Keratinocyte (primary cell): ENCODE measurements at regions not wholly inside any gene's neighbourhood (a gene's known extent, or its start where the extent isn't known, plus 50 kb on each side); places are given as distances from the start of the nearest gene placed in this dataset.

Source experiments
- DNase-seq: peaks from one replicate; pipeline ENCODE4 v3.0.0-alpha.2; 2011; ENCODE audit warnings: low read depth, missing footprints, low spot score
- FAIRE-seq: peaks from 2 replicates; lab custom pipeline; 2011; peaks lifted over from hg19 to GRCh38; lab: Jason Lieb, UNC
- H2AFZ ChIP-seq: 2 replicates; pipeline ENCODE4 v1.6.0; 2012; ENCODE audit warnings: low read length, control low read depth, inconsistent platforms; ENCODE audit not compliant: control insufficient read depth
- H3K27ac ChIP-seq: 2 replicates; pipeline ENCODE4 v1.5.1; 2011; ENCODE audit warnings: low read length; ENCODE audit not compliant: control insufficient read depth, insufficient read depth
- H3K27me3 ChIP-seq: 3 replicates; pipeline ENCODE4 v1.6.0; 2011; ENCODE audit warnings: low read length; ENCODE audit not compliant: control insufficient read depth, insufficient read depth; ENCODE audit errors: extremely low read depth
- H3K36me3 ChIP-seq, 2 experiments: 2 replicates in 1 of 2; 3 replicates in 1 of 2; pipeline ENCODE4 v1.5.1; 2011; ENCODE audit warnings: low read length in 2 of 2, mild to moderate bottlenecking in 1 of 2; ENCODE audit not compliant: control insufficient read depth in 2 of 2, insufficient read depth in 2 of 2; ENCODE audit errors: extremely low read depth in 1 of 2
- H3K4me1 ChIP-seq: 3 replicates; pipeline ENCODE4 v1.5.1; 2011; ENCODE audit warnings: low read length; ENCODE audit not compliant: control insufficient read depth, insufficient read depth; ENCODE audit errors: extremely low read depth
- H3K4me2 ChIP-seq: 3 replicates; pipeline ENCODE4 v1.6.0; 2011; ENCODE audit warnings: low read depth, low read length; ENCODE audit not compliant: control insufficient read depth, insufficient read depth; ENCODE audit errors: extremely low read depth
- H3K4me3 ChIP-seq, 3 experiments: fragments of 200-600 bp in 1 of 3; sonication (generic) in 1 of 3; 2 replicates in 2 of 3; 3 replicates in 1 of 3; pipeline ENCODE4 v1.5.1; 2011 to 2016; ENCODE audit warnings: low read length in 3 of 3, mild to moderate bottlenecking in 3 of 3, control low read depth in 2 of 3, inconsistent platforms in 1 of 3, low read depth in 1 of 3, mixed read lengths in 1 of 3, mixed run types in 1 of 3, moderate library complexity in 1 of 3; ENCODE audit not compliant: control insufficient read depth in 2 of 3, insufficient read depth in 2 of 3; ENCODE audit errors: extremely low read depth in 1 of 3
- H3K79me2 ChIP-seq: 2 replicates; pipeline ENCODE4 v1.6.0; 2012; ENCODE audit warnings: low read length; ENCODE audit not compliant: control insufficient read depth, insufficient read depth
- H3K9ac ChIP-seq: 3 replicates; pipeline ENCODE4 v1.6.0; 2011; ENCODE audit warnings: low read length; ENCODE audit not compliant: control insufficient read depth, insufficient read depth; ENCODE audit errors: extremely low read depth
- H3K9me1 ChIP-seq: 3 replicates; pipeline ENCODE4 v1.6.0; 2011; ENCODE audit warnings: low read length; ENCODE audit not compliant: control insufficient read depth, insufficient read depth; ENCODE audit errors: extremely low read depth
- H3K9me3 ChIP-seq: 2 replicates; pipeline ENCODE4 v1.5.1; 2012; ENCODE audit warnings: low read depth, low read length; ENCODE audit not compliant: control insufficient read depth
- H4K20me1 ChIP-seq: 3 replicates; pipeline ENCODE4 v1.6.0; 2011; ENCODE audit warnings: low read length; ENCODE audit not compliant: control insufficient read depth, insufficient read depth; ENCODE audit errors: extremely low read depth
- CTCF ChIP-seq, 3 experiments: IDR thresholded peaks in 1 of 3; conservative IDR thresholded peaks in 1 of 3; optimal IDR thresholded peaks in 1 of 3; 2 replicates in 2 of 3; 3 replicates in 1 of 3; pipeline versions ENCODE3 to v1.5.1; 2011; ENCODE audit warnings: low read length in 3 of 3, mild to moderate bottlenecking in 3 of 3, moderate library complexity in 2 of 3, control low read depth in 1 of 3, inconsistent platforms in 1 of 3; ENCODE audit not compliant: insufficient read depth in 2 of 3; ENCODE audit errors: extremely low read depth in 1 of 3
- EZH2 ChIP-seq: IDR thresholded peaks from one replicate; pipeline ENCODE4 v1.6.1; 2012; ENCODE audit warnings: inconsistent platforms, mild to moderate bottlenecking, low read length, moderate library complexity
- dilution Hi-C: fragments of 300-500 bp; cut with MboI; formaldehyde crosslinking; loops from one replicate; pipeline ENCODE4 v1.7.0; 2020; ENCODE audit warnings: low sequenced_read_pairs; ENCODE audit not compliant: extremely low pct_ligation_motif_present

GRCh38 chr17:77037943-77038342 is 102.8 kb upstream of the SEC14L1 start:
- Histone ChIP-seq H3K9me1 (no peaks in the 10 kb centered on the region), H3K36me3 (no peaks in the 10 kb centered on the region), H3K27me3 (peaks cover 44% of the 10 kb centered on the region), H3K4me2 (no peak overlapping the region), H3K9me3 (no peaks in the 10 kb centered on the region), H3K9ac (no peak overlapping the region), H2AFZ (no peak overlapping the region), H3K27ac (no peak overlapping the region), H3K4me3 (no peak overlapping the region), H3K79me2 (no peaks in the 10 kb centered on the region), H3K4me1 (no peaks in the 10 kb centered on the region), H4K20me1 (no peaks in the 10 kb centered on the region)
- FAIRE-seq, result no peak
- no peak for DNase-seq
- dilution Hi-C loops, result no loop called here
- TF ChIP-seq CTCF (optimal IDR thresholded peaks at IDR 0.05 in 1 of 3, IDR thresholded peaks at IDR 0.05 in 1 of 3, conservative IDR thresholded peaks at IDR 0.05 in 1 of 3; ENCODE audit: extremely low read depth in 1 of 3, insufficient read depth in 2 of 3, low read length in 3 of 3) (no peak), EZH2 (no peak)

GRCh38 chr17:77038884-77039555 is 101.7 kb upstream of the SEC14L1 start:
- Histone ChIP-seq H3K79me2 (no peaks in the 10 kb centered on the region), H3K36me3 (no peaks in the 10 kb centered on the region), H3K4me1 (no peaks in the 10 kb centered on the region), H3K9ac (no peak overlapping the region), H3K27me3 (peaks cover 40% of the 10 kb centered on the region), H4K20me1 (no peaks in the 10 kb centered on the region), H3K9me3 (no peaks in the 10 kb centered on the region), H3K9me1 (no peaks in the 10 kb centered on the region), H2AFZ (no peak overlapping the region), H3K4me3 (no peak overlapping the region), H3K4me2 (no peak overlapping the region), H3K27ac (no peak overlapping the region)
- dilution Hi-C loops, result no loop called here
- DNase-seq (no peak), FAIRE-seq (no peak)
- TF ChIP-seq CTCF (optimal IDR thresholded peaks at IDR 0.05 in 1 of 3, IDR thresholded peaks at IDR 0.05 in 1 of 3, conservative IDR thresholded peaks at IDR 0.05 in 1 of 3; ENCODE audit: extremely low read depth in 1 of 3, insufficient read depth in 2 of 3, low read length in 3 of 3) (no peak), EZH2 (no peak)
